Stimulated activated CD8-positive, alpha-beta memory T cell treated with anti-CD3 and anti-CD28 coated beads, Interleukin-7, amount 100 ng/mL, for 1 hour (primary cell): ENCODE measurements at regions not wholly inside any gene's neighbourhood (a gene's known extent, or its start where the extent isn't known, plus 50 kb on each side); places are given as distances from the start of the nearest gene placed in this dataset.

Experiments used
- DNase-seq, 2 donors: peaks; one replicate each; pipeline ENCODE4 v3.0.0-alpha.2; 2020; ENCODE audit warnings: low read depth in 2 of 2

- no peak for DNase-seq
Measured at GRCh38 chrX:78493180-78493579, 165.8 kb upstream of the CYSLTR1 start.

GRCh38 chrX:78476701-78477100 lies 149.3 kb upstream of the CYSLTR1 start:
- DNase-seq: no peak

- no peak for DNase-seq
Measured at GRCh38 chrX:78456909-78457308, 129.5 kb upstream of the CYSLTR1 start.

GRCh38 chrX:78455901-78456300 lies 128.5 kb upstream of the CYSLTR1 start:
- no peak for DNase-seq

GRCh38 chrX:78452356-78452755 lies 124.9 kb upstream of the CYSLTR1 start:
- DNase-seq: no peak

GRCh38 chrX:78437621-78438020 lies 110.2 kb upstream of the CYSLTR1 start:
- DNase-seq: no peak

GRCh38 chrX:78429172-78429571 lies 101.8 kb upstream of the CYSLTR1 start:
- DNase-seq: no peak

- DNase-seq: no peak
Measured at GRCh38 chrX:78388663-78389062, 61.3 kb upstream of the CYSLTR1 start.

- DNase-seq: no peak
Measured at GRCh38 chrX:78387364-78387763, 60.0 kb upstream of the CYSLTR1 start.

- no peak for DNase-seq
Measured at GRCh38 chrX:78384486-78384885, 57.1 kb upstream of the CYSLTR1 start.

GRCh38 chrX:78383594-78383993 lies 56.2 kb upstream of the CYSLTR1 start:
- DNase-seq: no peak

GRCh38 chrX:78378476-78379115 lies 51.2 kb upstream of the CYSLTR1 start:
- no peak for DNase-seq
